HL-60/S4 (cell line): ENCODE measurements at regions not wholly inside any gene's neighbourhood (a gene's known extent, or its start where the extent isn't known, plus 50 kb on each side); places are given as distances from the start of the nearest gene placed in this dataset.
"Not testable (repeated sequence)": the region's sequence is repeated elsewhere in the genome, so short reads cannot be mapped to it uniquely, and the experiment has no call there.

Experiments
- in situ Hi-C: fragments of 300-500 bp; cut with MboI; formaldehyde crosslinking; loops from 2 replicates; pipeline ENCODE4 v1.14.3; 2022; ENCODE audit warnings: low sequenced_read_pairs

GRCh38 chr6:10343320-10343719, 71.6 kb downstream of the TFAP2A start:
- in situ Hi-C loops = no loop called here

GRCh38 chr6:10341605-10342004, 73.3 kb downstream of the TFAP2A start:
- in situ Hi-C loops = no loop called here

DNA sequence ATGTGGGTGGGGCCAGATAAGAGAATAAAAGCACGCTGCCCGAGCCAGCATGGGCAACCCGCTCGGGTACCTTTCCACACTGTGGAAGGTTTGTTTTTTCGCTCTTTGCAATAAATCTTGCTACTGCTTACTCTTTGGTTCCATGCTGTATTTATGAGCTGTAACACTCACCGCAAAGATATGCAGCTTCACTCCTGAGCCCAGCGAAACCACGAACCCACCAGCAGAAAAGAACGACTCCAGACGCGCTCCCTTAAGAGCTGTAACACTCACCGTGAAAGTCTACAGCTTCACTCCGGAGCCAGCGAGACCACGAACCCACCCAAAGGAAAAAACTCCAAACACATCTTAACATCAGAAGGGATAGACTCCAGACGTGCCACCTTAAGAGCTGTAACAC, 76.7 kb downstream of the TFAP2A start:
- in situ Hi-C loops = no loop called here

- in situ Hi-C loops = not testable (repeated sequence)
These were observed 77.5 kb downstream of the TFAP2A start for GRCh38 chr6:10337376-10337775.

DNA sequence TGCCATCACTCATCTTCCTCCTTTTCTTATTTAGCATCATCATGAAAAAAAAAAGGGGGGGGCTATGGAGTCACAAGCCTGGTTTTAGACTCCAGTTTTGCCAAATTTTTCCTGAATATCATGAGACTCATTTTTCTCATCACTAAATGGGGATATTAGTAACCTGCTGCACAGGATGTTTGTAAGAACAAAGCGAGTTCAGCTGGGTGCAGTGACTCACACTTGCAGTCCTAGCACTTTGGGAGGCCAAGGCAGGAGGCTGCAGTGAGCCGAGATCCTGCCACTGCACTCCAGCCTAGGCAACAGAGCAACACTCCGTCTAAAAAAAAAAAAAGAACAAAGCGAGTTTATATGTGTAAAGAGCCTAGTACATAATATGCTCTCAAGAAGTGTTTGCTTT, 82.8 kb downstream of the TFAP2A start:
- in situ Hi-C loops = no loop called here

- in situ Hi-C loops = no loop called here
These were observed 83.4 kb downstream of the TFAP2A start for GRCh38 chr6:10331334-10331968.

DNA sequence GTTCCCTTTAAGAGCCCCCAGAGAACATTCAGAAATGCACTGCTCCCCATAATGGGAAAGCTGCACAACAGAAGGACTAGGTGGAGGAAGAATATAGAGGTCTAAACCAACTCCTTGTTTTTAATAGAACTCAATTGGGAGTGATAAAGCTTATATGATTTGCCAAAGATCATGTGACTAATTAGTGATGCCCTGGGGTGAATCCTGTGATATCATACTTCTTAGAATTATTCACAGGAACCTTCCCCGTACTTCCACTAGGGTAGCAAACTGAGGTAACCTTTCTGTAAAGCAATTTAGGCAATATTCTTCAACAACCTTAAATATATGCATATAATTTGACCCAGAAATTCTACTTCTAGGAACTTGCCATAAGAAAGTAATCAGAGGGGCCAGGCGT, 84.4 kb downstream of the TFAP2A start:
- in situ Hi-C loops = no loop called here

DNA sequence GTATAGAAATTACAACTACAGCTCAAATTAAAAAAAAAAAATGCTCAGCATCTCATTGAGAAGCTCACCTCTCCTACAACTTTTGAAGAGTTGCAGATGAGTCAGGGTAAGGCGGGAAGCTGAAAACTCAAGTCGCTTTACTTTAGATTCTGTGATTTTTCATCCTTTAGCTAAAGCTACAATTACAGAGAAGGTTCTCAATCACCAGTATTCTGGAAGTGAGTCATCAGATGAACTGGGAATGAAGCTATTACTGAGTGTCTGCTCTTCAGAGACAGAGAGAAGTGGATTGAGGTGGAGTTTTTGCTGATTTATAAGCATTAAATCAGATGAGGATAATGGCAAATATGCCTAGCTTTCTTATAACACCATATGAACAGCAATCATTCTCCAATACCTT, 91.9 kb downstream of the TFAP2A start:
- in situ Hi-C loops = no loop called here

DNA sequence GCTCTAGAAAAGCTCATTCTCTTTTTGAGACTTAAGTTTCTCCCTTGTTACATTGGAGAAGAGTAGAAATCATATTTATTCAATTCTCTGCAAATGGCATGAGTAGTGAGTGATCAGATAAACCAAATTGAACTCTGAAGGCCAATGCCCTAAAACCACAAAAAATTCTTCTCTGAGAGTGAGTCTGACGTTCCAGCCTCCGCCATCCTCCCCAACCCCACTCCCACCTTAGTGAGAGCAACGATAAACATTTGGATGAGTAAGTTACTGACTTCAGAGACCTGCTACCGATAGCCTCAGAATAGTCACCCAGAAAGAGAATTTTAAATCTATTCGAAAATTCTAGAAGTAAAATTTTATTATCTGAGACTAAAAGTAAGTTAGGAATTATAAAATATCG, 94.6 kb downstream of the TFAP2A start:
- in situ Hi-C loops = no loop called here

DNA sequence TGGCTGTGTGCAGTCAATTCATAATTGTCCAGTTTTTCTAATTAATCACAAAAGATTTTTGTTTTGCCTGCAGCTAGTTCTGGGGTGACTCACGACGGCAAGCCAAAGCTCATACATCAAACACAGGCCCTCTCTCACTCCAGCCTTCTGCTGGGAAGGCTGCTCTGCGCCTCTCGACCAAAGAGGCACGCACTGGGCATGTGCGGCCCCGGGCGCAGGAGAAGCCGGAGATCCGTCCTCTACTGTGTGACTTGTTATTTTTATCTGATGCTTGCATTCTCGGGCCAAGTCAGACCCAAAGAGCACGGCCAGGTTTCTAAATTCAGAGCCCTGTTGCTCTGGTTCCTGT, 98.5 kb downstream of the TFAP2A start:
- in situ Hi-C loops = no loop called here

GRCh38 chr6:10315658-10316372, 99.1 kb downstream of the TFAP2A start:
- in situ Hi-C loops = no loop called here

DNA sequence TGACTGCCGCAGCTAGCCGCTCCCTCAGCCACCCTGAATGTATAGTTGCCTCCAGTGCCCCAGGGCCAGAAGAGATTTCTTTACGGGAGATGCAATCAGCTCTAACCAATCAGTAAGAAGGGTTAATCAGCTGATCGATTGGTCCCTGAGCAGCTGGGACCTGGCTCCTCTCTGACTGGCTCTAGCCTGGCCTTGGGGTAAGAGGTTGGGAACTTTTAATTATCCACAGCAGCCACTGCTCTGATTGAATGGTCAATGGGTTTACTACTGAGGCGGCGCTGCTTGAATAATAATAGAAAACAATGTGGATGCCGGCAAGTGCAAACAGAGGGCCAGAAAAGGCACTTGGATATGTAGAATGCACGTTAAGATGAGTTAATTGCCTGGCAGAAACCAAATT, 99.8 kb downstream of the TFAP2A start:
- in situ Hi-C loops = no loop called here

- in situ Hi-C loops = no loop called here
These were observed 100.5 kb downstream of the TFAP2A start for GRCh38 chr6:10314163-10314955.

GRCh38 chr6:10313799-10314162, 101.1 kb downstream of the TFAP2A start:
- in situ Hi-C loops = no loop called here

DNA sequence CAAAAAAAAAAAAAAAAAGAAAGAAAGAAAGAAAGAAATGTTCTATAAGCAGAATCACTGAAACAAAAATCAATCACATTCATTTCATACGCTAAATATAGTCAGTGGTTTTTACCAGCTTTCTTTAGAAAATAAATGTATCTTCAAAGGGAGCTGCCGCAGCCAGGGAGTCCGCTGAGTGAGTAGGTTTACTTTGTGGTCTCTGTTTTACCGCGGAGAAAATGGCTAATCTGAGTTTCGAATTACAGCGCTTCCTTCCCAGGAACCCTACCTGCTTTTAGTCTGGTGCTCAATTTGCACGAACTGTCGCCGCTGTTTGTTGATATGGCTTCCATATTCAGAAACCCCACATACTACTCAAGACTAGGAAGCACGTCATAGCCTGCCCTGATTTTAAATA, 102.4 kb downstream of the TFAP2A start:
- in situ Hi-C loops = no loop called here

- in situ Hi-C loops = not testable (repeated sequence)
These were observed 103.1 kb downstream of the TFAP2A start for GRCh38 chr6:10311546-10312405.

DNA sequence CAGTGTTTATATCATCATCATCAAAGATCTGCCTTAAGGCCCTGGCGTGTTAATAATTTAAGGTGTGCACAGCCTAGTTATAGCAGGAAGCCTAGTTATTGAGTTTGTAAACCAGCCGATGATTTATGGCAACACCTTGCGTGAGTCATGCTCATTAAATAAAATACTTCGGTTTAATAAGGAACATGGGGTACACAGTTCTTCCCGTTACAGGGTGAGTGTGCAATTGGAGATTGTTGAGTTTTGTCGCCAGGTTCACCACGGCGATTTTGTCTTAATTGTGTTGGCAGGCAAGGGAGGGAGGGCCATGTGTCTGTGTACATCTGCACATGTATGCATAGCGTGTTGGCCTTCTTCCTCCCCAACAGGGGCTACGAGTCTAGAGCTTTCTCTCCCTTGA, 104.0 kb downstream of the TFAP2A start:
- in situ Hi-C loops = no loop called here

GRCh38 chr6:10310330-10310653, 104.6 kb downstream of the TFAP2A start:
- in situ Hi-C loops = no loop called here

- in situ Hi-C loops = no loop called here
These were observed 105.2 kb downstream of the TFAP2A start for GRCh38 chr6:10309457-10310329.

DNA sequence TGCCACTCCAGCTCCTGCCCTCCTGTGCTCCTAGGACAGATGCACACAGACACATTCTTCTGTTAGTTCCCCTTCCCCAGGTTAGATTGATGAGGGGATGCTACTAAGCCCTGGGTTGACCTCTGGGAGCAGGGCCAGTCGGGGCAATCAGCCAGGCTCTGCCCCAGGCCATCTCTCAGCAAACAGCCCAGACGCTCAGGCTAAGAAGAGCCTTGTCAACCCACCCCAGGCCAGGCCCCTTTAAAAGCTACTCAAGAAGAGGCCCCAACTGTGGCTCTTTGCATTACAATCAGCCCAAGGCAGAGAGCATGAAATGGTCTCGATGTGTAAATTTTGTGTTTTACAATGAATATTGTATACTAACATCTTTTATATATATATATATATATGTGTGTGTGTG, 107.4 kb downstream of the TFAP2A start:
- in situ Hi-C loops = no loop called here
